GM18511 (cell line): ENCODE measurements at regions not wholly inside any gene's neighbourhood (a gene's known extent, or its start where the extent isn't known, plus 50 kb on each side); places are given as distances from the start of the nearest gene placed in this dataset.
"Not testable (repeated sequence)": the region's sequence is repeated elsewhere in the genome, so short reads cannot be mapped to it uniquely, and the experiment has no call there.

Source experiments
- ATAC-seq: cut with Tn5 transposase; IDR thresholded peaks from one replicate; pipeline ENCODE4 v1.9.1; 2021; ENCODE audit warnings: mild to moderate bottlenecking, moderate library complexity; ENCODE audit not compliant: unreplicated experiment

- ATAC-seq = no peak
These were observed 443.9 kb downstream of the STK39 start for GRCh38 chr2:167803449-167803988.

DNA sequence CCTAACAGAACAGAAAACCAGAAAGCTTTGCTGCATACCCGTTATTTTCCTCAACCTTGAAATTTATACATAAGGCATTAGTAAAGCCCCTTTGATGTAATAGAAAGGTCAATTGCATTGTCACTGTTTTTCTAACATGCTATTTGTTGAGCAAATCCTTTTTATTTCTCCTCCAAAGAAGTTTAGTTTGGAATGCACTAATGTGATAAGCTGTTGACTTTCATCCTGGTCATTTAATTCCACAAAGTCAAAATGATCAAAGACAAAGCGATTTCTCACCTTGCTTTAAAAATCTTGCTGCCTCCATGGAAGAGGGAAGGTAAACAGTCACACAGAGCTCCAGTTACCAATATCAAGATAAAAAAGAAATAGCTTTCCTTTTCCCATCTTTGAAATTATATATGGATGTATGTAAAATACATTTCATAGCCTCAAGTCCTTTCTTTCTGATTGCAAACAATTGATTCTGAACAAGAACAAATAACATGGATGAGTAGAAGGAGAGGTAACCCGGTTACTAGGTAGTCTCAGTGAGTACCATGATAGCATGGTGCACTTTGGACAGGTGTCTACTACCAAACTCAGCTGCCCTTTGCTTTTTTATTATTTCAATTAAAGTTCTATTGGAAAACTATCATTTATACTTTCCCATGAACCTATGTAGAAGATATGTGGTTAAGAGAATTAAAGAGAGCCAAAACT, 452.7 kb downstream of the STK39 start:
- no peak for ATAC-seq

GRCh38 chr2:167793725-167794124, 453.7 kb downstream of the STK39 start:
- no peak for ATAC-seq

GRCh38 chr2:167792126-167792525, 455.3 kb downstream of the STK39 start:
- no peak for ATAC-seq

GRCh38 chr2:167790781-167791450, 456.5 kb downstream of the STK39 start:
- ATAC-seq = no peak

DNA sequence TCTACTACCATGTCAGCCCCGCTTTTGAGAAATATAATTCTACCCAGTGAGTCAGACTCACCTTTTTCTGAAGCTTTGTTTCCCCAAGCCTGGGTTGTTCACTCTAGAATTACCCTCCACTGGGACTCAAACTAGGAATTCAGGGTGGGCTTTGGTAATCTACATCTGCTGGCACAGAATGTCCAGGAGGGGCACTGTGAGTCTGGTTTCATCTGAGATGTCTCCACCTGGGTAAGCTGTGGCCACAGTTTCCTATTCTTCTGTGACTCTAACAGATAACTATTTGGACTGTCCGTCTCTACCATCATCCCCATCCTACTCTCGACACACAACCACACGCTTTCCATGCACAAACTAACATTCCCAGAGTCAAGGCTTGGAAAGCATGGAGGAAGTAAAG, 457.2 kb downstream of the STK39 start:
- no peak for ATAC-seq

GRCh38 chr2:167787562-167787961, 459.8 kb downstream of the STK39 start:
- no peak for ATAC-seq

GRCh38 chr2:167787021-167787420, 460.4 kb downstream of the STK39 start:
- ATAC-seq = no peak

GRCh38 chr2:167785606-167786216, 461.7 kb downstream of the STK39 start:
- ATAC-seq = no peak

- ATAC-seq = no peak
These were observed 463.3 kb downstream of the STK39 start for GRCh38 chr2:167784084-167784425.

- ATAC-seq = no peak
These were observed 463.9 kb downstream of the STK39 start for GRCh38 chr2:167783261-167784083.

DNA sequence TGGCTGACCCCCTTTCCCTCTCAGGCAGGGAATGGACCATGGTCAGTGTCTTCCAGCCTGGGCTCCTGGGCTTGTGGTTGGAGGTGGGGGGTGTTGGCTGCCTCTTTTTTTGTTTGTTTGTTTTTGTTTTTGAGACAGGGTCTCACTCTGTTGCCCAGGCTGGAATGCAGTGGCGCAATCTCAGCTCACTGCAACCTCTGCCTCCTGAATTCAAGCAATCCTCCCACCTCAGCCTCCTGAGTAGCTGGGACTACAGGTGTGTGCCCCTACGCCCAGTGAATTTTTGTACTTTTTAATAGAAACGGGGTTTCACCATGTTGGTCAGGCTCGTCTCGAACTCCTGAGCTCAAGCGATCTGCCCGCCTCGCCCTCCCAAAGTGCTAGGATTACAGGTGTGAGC, 465.8 kb downstream of the STK39 start:
- not testable (repeated sequence) for ATAC-seq

GRCh38 chr2:167776359-167776758, 471.0 kb downstream of the STK39 start:
- no peak for ATAC-seq

GRCh38 chr2:167771628-167772027, 475.8 kb downstream of the STK39 start:
- ATAC-seq = no peak

DNA sequence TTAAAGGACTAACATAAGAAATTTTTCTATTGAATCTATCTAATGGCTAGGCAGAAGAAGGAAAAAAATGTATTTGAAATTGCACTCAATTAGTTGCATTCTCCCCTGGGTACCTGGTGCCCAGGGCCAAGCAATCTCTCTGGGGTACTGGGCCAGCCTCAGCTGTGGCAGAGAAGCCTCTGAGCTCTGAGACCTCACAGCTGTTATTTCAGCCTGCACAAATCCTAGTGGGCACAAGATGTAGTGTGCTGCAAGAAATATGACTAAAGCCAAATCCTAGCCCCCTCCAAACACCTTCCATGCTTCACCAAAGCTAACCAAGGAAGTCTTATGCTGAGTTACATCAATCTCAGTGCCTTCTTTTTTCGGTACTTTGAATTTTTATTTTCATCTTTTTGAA, 478.4 kb downstream of the STK39 start:
- no peak for ATAC-seq

DNA sequence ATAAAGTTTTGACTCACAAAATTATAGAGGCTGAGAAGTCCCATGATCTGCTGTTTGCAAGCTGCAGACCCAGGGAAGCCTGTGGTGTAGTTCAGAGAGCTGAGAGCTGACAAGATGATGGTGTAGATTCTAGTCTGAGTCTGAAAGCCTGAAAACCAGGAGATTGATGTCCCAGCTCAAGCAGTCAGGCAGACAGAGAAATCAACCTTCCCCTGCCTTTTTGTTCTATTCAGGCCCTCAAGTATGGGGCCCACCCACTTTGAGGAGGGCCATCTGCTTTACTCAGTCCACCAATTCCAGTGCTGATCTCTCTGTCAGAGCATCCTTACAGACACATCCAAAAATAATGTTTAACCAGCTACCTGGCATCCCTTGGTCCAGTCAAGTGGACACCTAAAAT, 479.6 kb downstream of the STK39 start:
- ATAC-seq = no peak

DNA sequence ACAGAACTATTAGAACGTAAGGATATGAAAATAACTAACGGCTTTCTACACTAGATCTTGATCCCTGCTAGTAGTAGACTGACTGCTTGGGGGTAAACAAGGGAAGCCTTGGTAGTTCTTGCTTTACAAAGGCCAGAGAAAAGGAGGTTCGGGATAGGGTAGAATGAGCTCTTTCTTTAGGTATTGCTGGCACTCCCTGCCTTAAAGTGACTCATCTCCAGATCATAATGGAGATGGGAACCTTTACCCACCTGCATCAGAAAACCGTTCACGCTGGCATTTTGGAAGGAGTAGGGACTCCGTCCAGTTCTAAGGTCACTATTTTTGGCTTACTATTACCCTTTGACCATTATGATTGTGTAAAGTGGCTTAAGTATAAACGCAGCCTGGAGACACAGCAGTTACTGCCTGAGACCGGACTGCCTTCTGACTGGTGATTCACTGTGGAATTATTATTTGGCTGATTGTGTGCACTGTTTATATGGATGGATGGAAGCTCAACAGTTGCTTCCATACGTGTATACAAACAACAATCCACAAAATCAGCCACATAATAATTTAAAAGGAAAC, 482.5 kb downstream of the STK39 start:
- no peak for ATAC-seq

DNA sequence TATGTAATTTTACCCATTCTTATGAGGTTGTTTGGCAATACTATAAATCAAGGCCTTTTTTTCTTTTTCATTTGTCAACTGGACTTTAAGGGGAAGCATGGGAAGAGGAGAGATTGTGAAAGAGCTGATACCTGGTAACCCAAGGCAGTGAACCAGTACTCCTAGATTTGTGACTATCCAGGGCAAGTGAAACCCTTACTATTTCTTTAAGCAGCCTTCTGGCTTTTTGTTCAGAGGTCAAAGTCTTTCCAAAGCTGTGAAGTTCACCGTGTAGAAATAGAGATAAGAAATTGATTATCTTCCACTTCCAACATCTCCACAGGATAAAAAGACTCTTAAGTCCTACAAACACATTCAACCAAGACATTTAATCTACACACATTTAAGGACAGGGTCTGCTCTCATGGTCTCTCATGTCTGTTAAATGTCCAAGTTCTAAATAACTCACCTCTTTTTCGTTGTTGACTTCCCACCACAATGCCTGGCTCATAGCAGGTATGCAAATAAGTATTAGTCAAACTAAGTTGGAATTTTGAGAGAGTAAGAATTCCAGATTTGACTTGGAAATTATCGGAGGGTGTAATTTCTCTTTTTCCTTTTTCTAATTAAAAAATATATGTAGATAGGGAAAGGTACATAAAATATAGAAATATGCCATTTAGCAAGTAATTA, 485.8 kb downstream of the STK39 start:
- ATAC-seq = no peak

DNA sequence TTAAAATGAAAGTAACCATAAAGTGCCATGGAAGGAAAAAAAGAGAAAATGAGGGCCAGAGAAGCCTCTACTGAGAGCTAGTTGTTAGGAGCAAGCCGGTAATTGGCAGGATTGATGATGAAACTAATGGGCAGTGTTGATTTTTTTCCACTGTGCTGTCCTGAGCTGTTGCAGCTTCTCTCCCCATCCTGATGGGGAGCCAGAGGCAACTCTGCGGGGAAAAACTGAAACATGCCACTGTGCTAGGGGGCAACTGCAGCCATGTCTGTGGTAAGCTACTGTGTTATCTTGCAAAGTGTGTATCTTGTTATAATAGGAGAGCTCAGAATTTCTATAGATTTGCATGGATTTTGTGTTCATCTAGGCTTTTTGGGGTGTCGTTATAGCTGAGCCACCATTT, 487.9 kb downstream of the STK39 start:
- no peak for ATAC-seq

GRCh38 chr2:167758292-167758691, 489.1 kb downstream of the STK39 start:
- no peak for ATAC-seq
